Upper lobe of left lung (tissue), 4 donors: ENCODE measurements at regions not wholly inside any gene's neighbourhood (a gene's known extent, or its start where the extent isn't known, plus 50 kb on each side); places are given as distances from the start of the nearest gene placed in this dataset.

Experiments used
- EP300 ChIP-seq, 4 donors: sonication (generic); formaldehyde crosslinking; IDR thresholded peaks; one replicate each; pipeline ENCODE4 v1.5.1; 2017; ENCODE audit warnings: antibody characterized with exemption in 4 of 4, control low read depth in 2 of 4
- POLR2A ChIP-seq, 4 donors: fragments of 450-650 bp; IDR thresholded peaks; one replicate each; pipeline ENCODE4 v1.5.1; 2016 to 2017; ENCODE audit warnings: antibody characterized with exemption in 4 of 4, mild to moderate bottlenecking in 2 of 4
- TF ChIP-seq, protein P1 (sequence below), 6 experiments: fragments of 450-650 bp in 4 of 6; fragments of 200-600 bp in 2 of 6; sonication (generic) in 2 of 6; IDR thresholded peaks; one replicate each; pipeline ENCODE4 v1.5.1; 2016 to 2019; ENCODE audit warnings: antibody characterized with exemption in 6 of 6

DNA sequence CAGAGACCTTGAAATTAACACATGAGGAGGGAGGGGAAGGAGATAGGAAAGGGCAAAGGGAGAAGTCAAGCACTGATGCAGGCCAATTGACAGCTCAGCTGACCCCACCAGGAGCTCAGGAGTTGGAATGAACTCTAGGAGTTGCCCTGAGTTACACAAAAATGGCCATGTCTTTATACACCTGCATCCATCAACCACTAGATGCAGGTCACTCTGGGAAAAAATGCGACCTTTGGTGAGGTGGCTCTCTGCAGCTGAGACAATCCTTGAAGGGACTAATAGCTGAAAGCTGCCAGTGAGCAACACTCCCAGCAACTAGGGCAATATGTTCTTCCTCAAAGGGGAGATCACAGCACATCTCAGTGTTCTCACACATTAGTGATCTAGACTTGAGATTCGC lies 222.8 kb downstream of the RBM26 start:
- TF ChIP-seq EP300 (IDR thresholded peaks at IDR 0.05) (no peak), POLR2A (IDR thresholded peaks at IDR 0.05) (no peak)
- TF ChIP-seq, protein P1, sequence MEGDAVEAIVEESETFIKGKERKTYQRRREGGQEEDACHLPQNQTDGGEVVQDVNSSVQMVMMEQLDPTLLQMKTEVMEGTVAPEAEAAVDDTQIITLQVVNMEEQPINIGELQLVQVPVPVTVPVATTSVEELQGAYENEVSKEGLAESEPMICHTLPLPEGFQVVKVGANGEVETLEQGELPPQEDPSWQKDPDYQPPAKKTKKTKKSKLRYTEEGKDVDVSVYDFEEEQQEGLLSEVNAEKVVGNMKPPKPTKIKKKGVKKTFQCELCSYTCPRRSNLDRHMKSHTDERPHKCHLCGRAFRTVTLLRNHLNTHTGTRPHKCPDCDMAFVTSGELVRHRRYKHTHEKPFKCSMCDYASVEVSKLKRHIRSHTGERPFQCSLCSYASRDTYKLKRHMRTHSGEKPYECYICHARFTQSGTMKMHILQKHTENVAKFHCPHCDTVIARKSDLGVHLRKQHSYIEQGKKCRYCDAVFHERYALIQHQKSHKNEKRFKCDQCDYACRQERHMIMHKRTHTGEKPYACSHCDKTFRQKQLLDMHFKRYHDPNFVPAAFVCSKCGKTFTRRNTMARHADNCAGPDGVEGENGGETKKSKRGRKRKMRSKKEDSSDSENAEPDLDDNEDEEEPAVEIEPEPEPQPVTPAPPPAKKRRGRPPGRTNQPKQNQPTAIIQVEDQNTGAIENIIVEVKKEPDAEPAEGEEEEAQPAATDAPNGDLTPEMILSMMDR (IDR thresholded peaks at IDR 0.05) = no peak
